WTC11 (cell line): ENCODE measurements at regions not wholly inside any gene's neighbourhood (a gene's known extent, or its start where the extent isn't known, plus 50 kb on each side); places are given as distances from the start of the nearest gene placed in this dataset.

Experiments
- CTCF ChIP-seq: fragments of 200-600 bp; IDR thresholded peaks from 2 replicates; pipeline ENCODE4 v1.8.0; 2022; ENCODE audit warnings: antibody characterized with exemption
- TF ChIP-seq, protein P1 (sequence below): sonication (generic); formaldehyde crosslinking; IDR thresholded peaks from 2 replicates; pipeline ENCODE4 v1.8.1; 2023; ENCODE audit warnings: mild to moderate bottlenecking, missing genetic modification reagents, moderate library complexity

GRCh38 chr7:70986297-70986696 is 145.6 kb upstream of the GALNT17 start:
- TF ChIP-seq CTCF = no peak
- TF ChIP-seq, protein P1, sequence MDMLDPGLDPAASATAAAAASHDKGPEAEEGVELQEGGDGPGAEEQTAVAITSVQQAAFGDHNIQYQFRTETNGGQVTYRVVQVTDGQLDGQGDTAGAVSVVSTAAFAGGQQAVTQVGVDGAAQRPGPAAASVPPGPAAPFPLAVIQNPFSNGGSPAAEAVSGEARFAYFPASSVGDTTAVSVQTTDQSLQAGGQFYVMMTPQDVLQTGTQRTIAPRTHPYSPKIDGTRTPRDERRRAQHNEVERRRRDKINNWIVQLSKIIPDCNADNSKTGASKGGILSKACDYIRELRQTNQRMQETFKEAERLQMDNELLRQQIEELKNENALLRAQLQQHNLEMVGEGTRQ = no peak
